HG03045 (cell line): ENCODE measurements at regions not wholly inside any gene's neighbourhood (a gene's known extent, or its start where the extent isn't known, plus 50 kb on each side); places are given as distances from the start of the nearest gene placed in this dataset.
"Not testable (repeated sequence)": the region's sequence is repeated elsewhere in the genome, so short reads cannot be mapped to it uniquely, and the experiment has no call there.

Source experiments
- ATAC-seq: cut with Tn5 transposase; IDR thresholded peaks from one replicate; pipeline ENCODE4 v1.9.1; 2021; ENCODE audit warnings: mild to moderate bottlenecking, moderate library complexity; ENCODE audit not compliant: unreplicated experiment

GRCh38 chr12:127130506-127131124, 1136.4 kb upstream of the TMEM132C start:
- ATAC-seq, result no peak

DNA sequence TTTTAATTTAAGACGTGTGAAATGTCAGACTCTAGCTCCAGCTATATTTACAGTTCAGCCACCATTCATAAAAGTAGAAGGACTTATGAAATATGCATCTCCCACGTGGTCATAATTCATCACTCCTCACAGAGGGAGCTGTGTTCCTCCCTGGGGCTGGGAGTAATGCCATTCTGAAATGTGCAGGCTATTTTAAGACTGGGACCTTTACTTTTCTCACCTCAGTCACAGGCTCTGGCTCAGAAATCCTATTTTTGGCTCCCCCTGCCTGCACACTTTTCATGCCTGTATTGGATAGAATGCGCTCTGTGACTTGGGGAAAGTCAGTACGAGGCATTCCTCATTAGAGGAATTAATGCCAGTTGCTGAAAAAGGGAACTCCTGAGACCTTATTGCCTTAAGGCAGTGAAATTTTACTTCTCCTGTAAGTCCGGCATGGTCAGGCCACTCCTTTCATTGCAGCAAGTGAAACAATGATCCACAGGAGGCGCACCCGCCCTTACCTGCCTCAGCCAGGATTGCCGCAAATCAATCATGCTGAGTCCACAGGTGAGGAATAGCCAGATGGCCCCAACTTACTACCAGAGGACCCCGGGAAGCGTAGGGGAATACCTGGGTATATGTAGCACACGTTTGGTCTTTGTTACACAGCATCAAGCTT, 1133.2 kb upstream of the TMEM132C start:
- ATAC-seq, result no peak

DNA sequence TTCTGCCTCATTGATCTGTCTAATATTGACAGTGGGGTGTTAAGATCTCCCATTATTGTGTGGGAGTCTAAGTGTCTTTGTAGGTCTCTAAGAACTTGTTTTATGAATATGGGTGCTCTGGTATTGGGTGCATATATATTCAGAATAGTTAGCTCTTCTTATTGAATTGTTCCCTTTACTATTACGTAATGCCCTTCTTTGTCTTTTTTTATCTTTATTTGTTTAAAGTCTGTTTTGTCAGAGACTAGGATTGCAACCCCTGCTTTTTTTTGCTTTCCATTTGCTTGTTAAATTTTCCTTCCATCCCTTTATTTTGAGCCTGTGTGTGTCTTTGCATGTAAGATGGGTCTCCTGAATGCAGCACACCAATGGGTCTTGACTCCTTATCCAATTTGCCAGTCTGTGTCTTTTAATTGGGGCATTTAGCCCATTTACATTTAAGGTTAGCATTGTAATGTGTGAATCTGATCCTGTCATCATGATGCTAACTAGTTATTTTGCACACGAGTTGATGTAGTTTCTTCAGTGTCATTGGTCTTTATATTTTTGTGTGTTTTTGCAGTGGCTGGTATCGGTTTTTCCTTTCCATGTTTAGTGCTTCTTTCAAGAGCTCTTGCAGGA, 1126.0 kb upstream of the TMEM132C start:
- not testable (repeated sequence) for ATAC-seq

- ATAC-seq, result no peak
Observed at GRCh38 chr12:127143020-127143419, 1124.0 kb upstream of the TMEM132C start.

GRCh38 chr12:127144770-127145169, 1122.2 kb upstream of the TMEM132C start:
- ATAC-seq, result no peak

GRCh38 chr12:127145241-127145928, 1121.6 kb upstream of the TMEM132C start:
- no peak for ATAC-seq

- ATAC-seq, result no peak
Observed at GRCh38 chr12:127145929-127146789, 1120.8 kb upstream of the TMEM132C start.

DNA sequence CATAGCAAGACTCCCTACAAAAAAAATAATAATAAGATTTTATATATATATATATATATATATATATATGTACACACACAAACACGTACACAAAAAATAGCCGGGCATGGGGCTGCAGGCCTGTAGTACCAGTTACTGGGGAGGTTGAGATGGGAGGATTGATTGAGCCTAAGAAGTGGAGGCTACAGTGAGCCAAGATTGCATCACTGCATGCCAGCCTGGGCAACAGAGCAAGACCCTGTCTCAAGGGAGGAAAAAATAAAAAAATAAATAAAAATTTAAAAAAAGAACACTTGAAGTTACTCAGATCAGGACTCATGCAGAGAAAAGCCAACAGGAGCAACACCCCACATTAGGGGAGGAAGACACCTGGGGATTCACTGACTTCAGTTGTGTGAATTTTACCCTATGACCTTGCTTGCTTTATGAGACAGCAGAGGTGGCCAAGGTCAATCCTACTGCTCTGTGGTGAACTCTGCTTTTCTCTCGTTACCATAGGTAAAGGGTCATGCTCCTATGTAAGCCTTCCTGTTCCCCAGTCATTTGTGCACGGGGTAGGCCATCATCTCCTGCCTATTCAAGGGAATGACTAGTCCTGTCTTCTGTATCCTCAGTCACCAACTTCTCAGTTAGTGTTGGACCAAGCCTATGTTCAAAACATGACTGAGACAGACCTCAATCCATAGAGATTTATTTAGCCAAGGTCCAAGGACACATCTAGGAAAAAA, 1119.8 kb upstream of the TMEM132C start:
- no peak for ATAC-seq

DNA sequence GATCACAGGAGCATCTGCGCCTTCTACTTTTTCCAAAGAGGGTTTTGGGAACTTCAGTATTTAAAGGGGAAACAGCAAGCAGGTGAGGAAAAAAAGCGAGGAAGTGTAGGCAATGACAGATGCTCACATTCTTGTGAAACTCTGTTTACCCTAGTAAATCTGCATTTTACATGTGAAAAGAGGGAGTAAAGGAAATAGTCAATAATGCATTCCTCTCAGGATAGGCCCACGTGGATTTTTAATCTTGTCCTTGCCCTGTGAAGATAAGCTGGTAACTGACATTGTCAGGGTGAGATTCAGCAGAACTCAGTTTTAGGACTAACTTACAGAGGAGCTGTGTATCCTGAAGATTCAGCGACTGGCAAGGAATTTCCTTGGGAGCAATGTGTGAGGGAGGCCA, 1119.2 kb upstream of the TMEM132C start:
- ATAC-seq, result no peak

- ATAC-seq, result no peak
Observed at GRCh38 chr12:127148318-127148717, 1118.7 kb upstream of the TMEM132C start.

DNA sequence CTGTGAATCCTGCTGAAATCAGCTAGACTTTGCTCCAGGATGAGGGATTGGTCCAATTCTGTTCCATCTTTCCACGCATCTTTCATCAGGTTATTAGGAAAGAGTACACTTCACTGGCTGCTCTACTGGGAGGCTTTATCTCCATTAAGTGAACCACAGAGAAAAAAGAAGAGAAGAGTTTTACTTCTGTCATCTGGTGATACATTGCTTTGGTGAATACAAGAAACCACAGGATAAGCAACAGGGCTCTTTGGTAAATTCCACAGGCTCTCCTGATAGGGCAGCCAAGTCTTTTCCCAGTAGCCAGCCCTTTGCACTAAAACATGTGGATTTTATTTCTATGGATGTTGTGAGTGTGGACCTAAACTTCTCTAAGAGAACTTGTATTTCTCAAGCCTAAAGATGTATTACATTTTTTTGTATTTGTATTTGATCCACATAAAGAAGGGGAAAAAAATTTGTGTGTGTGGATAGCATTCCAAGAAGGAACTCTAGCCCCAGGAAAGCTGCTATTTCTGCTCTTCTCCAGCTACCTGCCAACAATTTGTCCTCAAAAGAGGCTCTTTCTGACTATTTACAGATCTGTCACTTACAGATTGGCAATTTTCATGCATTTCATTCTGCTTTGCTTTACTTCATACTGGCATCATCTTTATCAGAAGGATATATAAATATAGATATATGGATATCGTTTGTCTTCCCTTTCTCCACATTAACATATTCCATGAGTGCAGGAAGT, 1117.6 kb upstream of the TMEM132C start:
- no peak for ATAC-seq

GRCh38 chr12:127150028-127150427, 1116.9 kb upstream of the TMEM132C start:
- ATAC-seq, result no peak

- ATAC-seq, result no peak
Observed at GRCh38 chr12:127150479-127150878, 1116.5 kb upstream of the TMEM132C start.

DNA sequence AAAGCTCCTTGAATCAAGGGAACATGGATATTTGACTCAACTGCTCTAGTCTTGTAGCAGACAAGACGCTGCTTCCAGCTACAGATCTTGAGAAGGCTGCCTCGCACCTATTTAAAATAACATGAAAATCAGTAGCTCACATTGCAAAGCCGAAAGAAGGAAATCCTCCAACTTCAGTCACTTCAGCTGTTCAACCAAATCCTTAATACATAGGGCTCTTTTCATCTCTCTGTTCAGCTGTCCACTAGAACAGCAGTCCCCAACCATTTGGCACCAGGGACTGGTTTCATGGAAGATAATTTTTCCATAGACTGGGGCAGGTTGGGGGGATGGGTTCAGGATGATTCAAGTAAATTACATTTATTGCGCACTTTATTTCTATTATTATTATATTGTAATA, 1116.0 kb upstream of the TMEM132C start:
- no peak for ATAC-seq

DNA sequence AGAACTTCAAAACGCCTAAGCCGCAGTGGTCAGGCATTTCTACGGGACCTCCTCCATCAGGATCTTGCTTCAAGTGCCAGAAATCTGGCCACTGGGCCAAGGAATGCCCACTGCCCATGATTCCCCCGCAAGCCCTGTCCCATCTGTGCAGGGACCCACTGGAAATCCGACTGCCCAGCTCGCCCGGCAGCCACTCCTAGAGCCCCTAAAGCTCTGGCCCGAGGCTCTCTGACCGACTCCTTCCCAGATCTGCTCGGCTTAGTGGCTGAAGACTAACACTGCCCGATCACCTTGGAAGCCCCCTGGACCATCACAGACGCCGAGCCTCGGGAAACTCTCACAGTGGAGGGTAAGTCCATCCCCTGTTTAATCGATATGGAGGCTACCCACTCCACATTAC, 1113.0 kb upstream of the TMEM132C start:
- no peak for ATAC-seq

DNA sequence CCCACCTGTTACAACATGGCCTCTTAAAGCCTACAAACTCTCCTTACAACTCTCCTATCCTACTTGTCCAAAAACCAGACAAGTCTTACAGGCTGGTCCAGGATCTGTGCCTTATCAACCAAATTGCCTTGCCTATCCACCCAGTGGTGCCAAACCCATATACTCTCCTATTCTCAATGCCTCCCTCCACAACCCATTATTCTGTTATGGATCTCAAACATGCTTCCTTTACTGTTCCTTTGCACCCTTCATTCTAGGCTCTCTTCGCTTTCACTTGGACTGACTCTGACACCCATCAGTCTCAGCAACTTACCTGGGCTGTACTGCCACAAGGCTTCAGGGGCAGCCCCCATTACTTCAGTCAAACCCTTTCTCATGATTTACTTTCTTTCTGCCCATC, 1112.1 kb upstream of the TMEM132C start:
- ATAC-seq, result not testable (repeated sequence)

GRCh38 chr12:127155935-127156619, 1110.9 kb upstream of the TMEM132C start:
- ATAC-seq, result not testable (repeated sequence)

GRCh38 chr12:127157501-127158366, 1109.2 kb upstream of the TMEM132C start:
- not testable (repeated sequence) for ATAC-seq
